SH-SY5Y (cell line): ENCODE measurements at regions not wholly inside any gene's neighbourhood (a gene's known extent, or its start where the extent isn't known, plus 50 kb on each side); places are given as distances from the start of the nearest gene placed in this dataset.

Source experiments
- GATA2 ChIP-seq: IDR thresholded peaks from 2 replicates; pipeline ENCODE4 v1.6.1; 2011; ENCODE audit warnings: mild to moderate bottlenecking, low read depth, low read length
- GATA3 ChIP-seq: IDR thresholded peaks from 2 replicates; pipeline ENCODE4 v1.6.1; 2011; ENCODE audit warnings: low read depth, mild to moderate bottlenecking, low read length, moderate library complexity

DNA sequence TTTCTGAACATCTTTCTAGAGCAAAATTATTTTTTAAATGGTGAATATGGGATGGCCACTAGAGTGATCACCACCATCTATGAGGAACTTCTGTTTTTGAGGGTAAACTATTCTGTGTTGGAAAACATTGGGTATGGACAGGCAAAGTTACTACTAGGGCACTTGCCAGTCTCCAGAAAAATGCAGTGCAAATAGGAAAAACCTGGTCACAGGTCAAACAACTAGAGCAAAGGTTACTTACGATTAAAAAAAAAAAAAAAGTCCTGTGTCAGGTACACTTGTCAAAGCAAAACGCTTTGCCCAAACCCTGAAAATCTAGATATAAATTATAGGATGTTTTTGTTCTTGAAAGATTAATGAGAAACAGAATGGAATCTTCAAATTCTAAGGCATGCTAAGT is 66.2 kb downstream of the SLITRK1 start:
- TF ChIP-seq GATA2 (no peak), GATA3 (no peak)
